ENCODE measurements at regions not wholly inside any gene's neighbourhood (a gene's known extent, or its start where the extent isn't known, plus 50 kb on each side); places are given as distances from the start of the nearest gene placed in this dataset.

DNA sequence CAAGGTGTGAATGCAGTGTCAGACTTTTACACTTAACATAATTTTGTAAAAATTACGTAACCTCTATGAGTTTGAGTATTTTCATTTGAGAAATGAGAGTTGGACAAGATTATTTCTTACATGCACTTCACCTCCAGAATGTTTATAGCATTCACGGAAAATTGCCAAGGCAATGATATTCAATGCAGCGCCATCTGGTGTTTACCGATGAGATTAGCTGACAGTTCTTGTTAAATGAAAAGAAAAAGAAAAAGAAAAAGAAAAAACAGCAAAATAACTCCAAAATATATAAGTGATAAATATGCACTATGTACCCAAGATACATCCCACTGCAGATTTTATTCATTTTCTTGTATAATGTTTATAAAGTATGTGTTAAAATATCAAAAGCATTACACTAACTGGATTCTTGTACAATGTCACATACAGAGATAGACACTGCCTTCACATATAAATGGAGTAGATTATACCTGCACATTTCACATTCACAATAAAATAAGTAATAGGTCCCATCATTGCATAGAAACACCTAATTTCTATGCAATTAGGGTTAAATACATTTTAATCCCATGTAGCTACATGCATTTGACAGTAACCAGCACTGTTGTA lies 976.3 kb upstream of the FAT3 start:
- no peak for DNase-seq (ENCODE audit: low read depth, low spot score)

- DNase-seq (ENCODE audit: low read depth, low spot score), result no peak
Measured at GRCh38 chr11:91247009-91247735, 977.4 kb upstream of the FAT3 start.

GRCh38 chr11:91244912-91245311 lies 979.7 kb upstream of the FAT3 start:
- no peak for DNase-seq (ENCODE audit: low read depth, low spot score)

- no peak for DNase-seq (ENCODE audit: low read depth, low spot score)
Measured at GRCh38 chr11:91243630-91244029, 981.0 kb upstream of the FAT3 start.

DNA sequence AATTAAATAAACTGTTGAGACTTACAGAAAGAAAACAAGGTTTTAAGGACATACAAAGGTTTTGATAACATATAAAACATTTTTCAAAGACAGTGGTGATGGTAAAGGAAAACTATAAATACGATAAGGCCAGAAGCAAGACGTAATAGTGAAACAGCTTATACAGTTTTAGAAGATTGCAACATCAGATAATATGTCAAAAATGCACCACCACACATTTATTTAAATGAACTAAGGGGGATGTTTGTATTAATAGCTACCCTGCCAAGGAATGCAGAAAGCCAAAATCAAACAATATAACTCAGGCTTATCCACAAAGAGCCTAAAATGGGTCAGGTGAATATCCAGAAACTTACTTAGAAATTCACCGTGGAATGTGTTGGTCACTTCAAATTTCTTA lies 981.6 kb upstream of the FAT3 start:
- no peak for DNase-seq (ENCODE audit: low read depth, low spot score)

GRCh38 chr11:91241226-91241625 lies 983.4 kb upstream of the FAT3 start:
- DNase-seq (ENCODE audit: low read depth, low spot score), result no peak

DNA sequence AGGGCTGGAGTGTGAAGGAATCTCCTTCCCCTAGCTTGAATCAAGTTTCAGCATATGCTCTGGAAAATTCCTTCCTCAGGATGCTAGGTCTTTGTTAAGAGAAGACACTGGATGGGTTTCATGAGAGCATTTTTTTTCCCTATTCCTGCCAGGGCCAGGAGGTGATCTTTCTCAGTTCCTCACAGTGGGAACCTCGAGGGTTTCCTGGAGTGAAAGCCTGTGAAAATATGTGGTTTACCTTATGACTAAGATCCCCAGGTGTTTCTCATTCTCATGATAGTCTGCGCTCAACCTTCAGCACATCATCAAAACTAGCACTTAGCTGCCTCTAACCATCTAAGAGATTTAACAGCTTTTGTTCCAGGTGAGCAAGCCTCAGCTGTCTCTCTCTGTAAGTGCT lies 985.3 kb upstream of the FAT3 start:
- no peak for DNase-seq (ENCODE audit: low read depth, low spot score)

DNA sequence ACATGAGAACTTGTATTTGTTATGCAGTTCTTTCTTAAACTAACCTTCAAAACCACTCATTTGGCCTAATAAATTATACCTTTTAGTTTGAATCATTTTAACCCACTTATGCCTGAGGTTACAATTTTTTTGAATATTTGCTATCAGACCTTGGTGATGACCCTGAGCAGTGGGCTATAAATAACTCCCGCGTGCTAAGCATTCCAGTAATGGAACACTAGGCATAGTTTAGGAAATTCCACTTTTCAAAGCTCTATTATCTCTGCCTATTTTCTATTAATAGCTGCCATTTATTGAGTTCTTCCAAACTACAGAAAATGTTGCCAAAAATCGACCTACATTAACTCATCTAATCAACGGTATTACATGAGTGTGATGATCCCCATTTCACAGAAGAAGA lies 993.4 kb upstream of the FAT3 start:
- no peak for DNase-seq (ENCODE audit: low read depth, low spot score)

DNA sequence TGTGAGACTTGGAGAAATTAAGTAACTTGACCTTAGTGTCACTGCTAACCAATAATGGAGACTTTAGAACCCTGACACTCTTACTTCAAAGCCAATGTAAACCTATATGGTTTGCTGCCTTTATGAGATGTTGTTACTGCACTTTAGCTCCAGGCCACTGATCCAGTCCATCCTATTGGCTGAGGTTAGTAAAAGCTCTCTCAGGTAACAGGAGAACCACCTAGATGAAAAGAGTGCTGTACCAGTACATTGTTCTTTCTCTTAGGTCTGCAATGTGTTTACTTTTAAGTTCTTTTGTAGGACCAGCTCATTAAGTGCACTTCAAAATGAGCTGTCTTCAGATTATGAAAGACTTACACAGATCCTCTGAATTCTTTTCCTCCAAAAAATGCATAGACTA lies 994.0 kb upstream of the FAT3 start:
- DNase-seq (ENCODE audit: low read depth, low spot score), result no peak

GRCh38 chr11:91222830-91223229 lies 1000.0 kb upstream of the CHORDC1 start:
- no peak for DNase-seq (ENCODE audit: low read depth, low spot score)

- no peak for DNase-seq (ENCODE audit: low read depth, low spot score)
Measured at GRCh38 chr11:91220476-91221202, 997.8 kb upstream of the CHORDC1 start.

DNA sequence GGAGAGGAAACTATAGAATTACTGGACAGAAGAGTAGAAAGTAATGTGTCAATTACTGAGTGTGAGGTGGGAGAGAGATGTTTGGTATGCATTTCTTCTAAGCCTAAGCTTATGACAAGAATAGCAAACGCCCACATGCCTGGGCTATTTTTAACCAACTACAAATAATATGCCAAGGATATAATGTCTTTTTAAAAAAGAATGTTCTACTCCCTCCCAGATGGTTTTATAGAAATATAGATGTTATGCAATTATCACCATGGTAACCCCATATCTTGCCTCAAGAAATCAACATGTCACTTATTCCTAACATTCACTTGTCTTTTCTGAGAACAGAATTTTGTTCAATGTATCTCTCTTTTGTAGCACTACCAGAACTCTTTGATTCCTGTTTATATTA lies 996.7 kb upstream of the CHORDC1 start:
- DNase-seq (ENCODE audit: low read depth, low spot score), result no peak

GRCh38 chr11:91209751-91210150 lies 986.9 kb upstream of the CHORDC1 start:
- no peak for DNase-seq (ENCODE audit: low read depth, low spot score)

GRCh38 chr11:91209306-91209705 lies 986.5 kb upstream of the CHORDC1 start:
- DNase-seq (ENCODE audit: low read depth, low spot score), result no peak

DNA sequence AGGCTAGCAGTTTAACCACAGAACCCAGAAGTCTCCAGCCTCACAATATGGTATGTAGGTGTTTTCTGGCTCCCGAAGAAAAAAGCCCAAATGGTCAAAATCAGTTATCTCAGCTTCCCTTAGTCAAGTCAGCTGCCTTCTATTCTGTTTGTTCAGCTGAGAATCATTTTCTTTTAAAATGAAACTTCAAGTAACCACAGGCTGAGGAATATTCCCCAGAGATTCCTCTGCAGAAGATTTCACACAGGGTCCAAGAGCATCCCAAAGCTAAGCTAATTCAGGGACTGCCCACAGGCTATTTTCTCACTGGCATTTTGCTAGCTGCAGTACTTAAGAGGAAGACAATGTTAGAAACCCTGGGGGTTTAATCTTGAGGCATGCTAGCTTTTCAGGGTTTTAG lies 977.0 kb upstream of the CHORDC1 start:
- no peak for DNase-seq (ENCODE audit: low read depth, low spot score)

DNA sequence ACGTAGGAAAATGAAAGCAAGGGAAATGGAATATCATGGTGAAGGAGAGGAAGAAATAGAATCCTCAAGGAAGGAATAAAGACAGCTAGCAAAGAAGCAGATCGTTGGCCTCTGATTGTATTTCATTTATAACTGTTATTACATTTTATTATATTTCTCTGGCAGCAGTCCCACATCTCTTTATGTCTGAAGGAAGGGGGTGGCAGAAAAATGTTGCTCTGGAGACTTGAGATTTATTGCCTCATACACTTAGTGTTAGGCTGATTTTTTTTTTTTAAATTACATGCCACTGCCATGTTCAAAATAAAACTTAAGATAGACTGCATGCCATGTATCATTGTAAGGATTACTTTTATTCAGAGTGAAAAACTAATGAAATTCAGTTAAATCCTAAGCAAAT lies 971.7 kb upstream of the CHORDC1 start:
- DNase-seq (ENCODE audit: low read depth, low spot score), result no peak

- DNase-seq (ENCODE audit: low read depth, low spot score), result no peak
Measured at GRCh38 chr11:91188484-91188883, 965.6 kb upstream of the CHORDC1 start.

DNA sequence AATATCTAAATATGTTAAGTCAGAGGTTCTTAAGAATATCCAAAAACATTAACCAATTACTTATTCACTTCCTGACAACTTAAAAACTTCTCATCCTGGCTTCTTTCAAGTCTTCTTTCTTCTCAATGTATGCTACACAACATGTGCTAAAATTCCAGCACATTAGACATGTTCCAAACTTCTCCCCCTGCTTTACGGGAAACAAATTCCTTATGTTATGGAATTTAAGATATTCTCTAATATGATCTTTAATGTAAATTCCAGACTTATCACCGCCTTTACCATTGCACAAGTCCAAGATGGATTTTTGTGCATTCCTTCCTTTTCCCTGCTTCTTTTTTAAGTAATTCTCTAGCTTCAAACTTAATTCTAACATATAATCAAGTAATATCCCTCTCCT lies 964.5 kb upstream of the CHORDC1 start:
- DNase-seq (ENCODE audit: low read depth, low spot score), result no peak

GRCh38 chr11:91178366-91178765 lies 955.5 kb upstream of the CHORDC1 start:
- DNase-seq (ENCODE audit: low read depth, low spot score), result no peak

DNA sequence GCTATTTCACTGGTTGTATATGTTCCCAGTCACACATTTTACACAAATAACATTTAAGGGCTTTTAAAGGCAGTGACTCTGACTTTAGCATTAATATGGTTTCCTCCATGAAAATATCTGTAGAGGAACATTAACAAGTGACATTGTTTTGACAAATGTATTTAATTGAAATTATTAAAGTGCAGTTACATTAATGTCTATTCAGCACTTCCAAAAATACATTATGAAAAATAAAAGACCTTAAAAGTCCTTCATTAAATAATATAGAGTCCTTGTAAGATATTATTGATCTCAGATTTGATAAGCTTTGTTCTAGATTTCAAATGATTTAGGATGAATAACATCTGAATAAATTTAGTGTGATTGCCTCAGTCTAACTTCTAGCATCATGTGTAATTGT lies 951.9 kb upstream of the CHORDC1 start:
- no peak for DNase-seq (ENCODE audit: low read depth, low spot score)

DNA sequence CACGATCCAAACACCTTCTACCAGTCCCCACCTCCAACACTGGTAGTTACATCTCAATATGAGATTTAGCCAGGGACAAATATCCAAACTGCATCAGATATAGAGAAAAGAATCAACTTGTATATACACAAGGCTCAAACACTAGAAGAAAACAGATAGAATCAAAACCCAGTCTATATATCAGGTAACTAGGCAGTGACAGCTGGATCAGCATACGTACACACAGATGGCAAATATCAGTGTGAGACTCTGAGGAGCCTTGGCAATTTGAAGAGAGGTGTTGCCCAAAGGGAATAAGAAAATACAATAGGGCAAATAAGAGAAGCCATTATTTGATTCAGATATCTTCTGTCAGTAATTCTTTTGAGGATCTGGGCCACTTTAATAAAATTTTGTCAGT lies 951.3 kb upstream of the CHORDC1 start:
- no peak for DNase-seq (ENCODE audit: low read depth, low spot score)

DNA sequence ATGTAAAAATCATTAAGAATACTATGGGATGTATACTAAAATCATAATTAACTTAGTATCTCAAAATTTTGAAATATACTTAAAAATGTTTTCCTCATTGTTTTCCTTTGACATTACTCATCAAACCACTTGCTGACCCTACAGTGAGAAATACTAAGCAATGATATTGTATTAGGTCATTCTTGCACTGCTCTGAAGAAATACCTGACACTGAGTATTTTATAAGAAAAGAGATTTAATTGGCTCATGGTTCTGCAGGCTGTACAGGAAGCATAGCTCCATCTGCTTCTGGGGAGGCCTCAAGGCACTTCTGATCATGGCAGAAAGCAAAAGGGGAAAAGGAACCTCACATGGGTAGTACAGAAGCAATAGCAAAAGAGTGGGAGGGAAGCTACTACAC lies 950.9 kb upstream of the CHORDC1 start:
- DNase-seq (ENCODE audit: low read depth, low spot score), result no peak

DNA sequence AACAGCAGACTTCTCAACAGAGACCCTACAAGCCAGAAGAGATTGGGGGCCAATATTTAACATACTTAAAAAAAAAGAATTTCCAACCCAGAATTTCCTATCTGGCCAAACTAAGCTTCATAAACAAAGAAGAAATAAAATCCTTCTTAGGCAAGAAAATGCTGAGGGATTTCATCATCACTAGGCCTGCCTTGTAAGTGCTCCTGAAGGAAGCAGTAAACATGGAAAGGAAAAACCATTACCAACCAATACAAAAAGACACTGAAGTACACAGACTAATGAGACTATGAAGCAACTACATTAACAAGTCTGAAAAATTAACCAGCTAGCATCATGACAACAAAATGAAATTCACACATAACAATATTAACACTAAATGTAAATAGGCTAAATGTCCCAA lies 947.9 kb upstream of the CHORDC1 start:
- DNase-seq (ENCODE audit: low read depth, low spot score), result no peak
